ENCODE measurements at regions not wholly inside any gene's neighbourhood (a gene's known extent, or its start where the extent isn't known, plus 50 kb on each side); places are given as distances from the start of the nearest gene placed in this dataset.

- H3K4me2 ChIP-seq (ENCODE audit: low read depth, low read length) = no peak overlapping the region
- no peaks in the 10 kb centered on the region for H3K9me3 ChIP-seq (replicated peaks; ENCODE audit: insufficient read depth, low read length)
- H3K27ac ChIP-seq (ENCODE audit: low read length) = no peak overlapping the region
- no peak overlapping the region for H3K4me3 ChIP-seq (ENCODE audit: low read length)
- no peak for DNase-seq
- H4K20me1 ChIP-seq (ENCODE audit: insufficient read depth, low read length) = no peaks in the 10 kb centered on the region
- TF ChIP-seq EZH2 (optimal IDR thresholded peaks at IDR 0.05; ENCODE audit: low read depth, low read length) (no peak), CTCF (IDR thresholded peaks at IDR 0.05; ENCODE audit: low read length) (no peak), EZH2phosphoT487 (IDR thresholded peaks at IDR 0.05; ENCODE audit: low read length) (no peak)
- H3K9me2 ChIP-seq (replicated peaks; ENCODE audit: insufficient read depth, low read length) = no peaks in the 10 kb centered on the region
- no peaks in the 10 kb centered on the region for H3F3A ChIP-seq (ENCODE audit: insufficient read depth, low read length)
- no peaks in the 10 kb centered on the region for H3K36me3 ChIP-seq (replicated peaks; ENCODE audit: insufficient read depth, low read length)
- H3K79me2 ChIP-seq (ENCODE audit: low read length) = no peaks in the 10 kb centered on the region
- no peak overlapping the region for H2AFZ ChIP-seq (ENCODE audit: low read length)
- H3K9ac ChIP-seq (ENCODE audit: low read length) = no peak overlapping the region
- H3K27me3 ChIP-seq (replicated peaks; ENCODE audit: insufficient read depth, low read length) = peaks cover 98% of the 10 kb centered on the region
- H3K4me1 ChIP-seq (ENCODE audit: low read length) = no peaks in the 10 kb centered on the region
Observed at GRCh38 chr4:3703677-3704521, 62.3 kb upstream of the ADRA2C start.

DNA sequence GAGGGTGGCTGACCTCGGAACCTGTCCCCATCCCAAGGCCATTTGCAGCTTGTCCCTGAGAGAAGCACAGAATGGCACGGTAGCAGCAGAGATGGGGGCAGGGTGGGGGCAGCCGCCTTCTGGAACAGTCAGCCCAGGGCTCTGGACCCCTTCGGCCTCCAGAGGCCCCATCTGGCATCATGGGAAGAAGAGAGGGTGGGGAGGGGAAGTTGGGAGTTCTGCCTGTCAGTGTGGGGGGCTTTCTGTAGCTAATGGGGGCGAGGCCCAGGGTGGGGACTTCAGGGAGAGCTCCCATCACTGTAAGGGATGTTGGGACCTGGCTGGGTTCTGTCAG is 62.9 kb upstream of the ADRA2C start:
- H3K79me2 ChIP-seq (ENCODE audit: low read length) = no peaks in the 10 kb centered on the region
- no peaks in the 10 kb centered on the region for H4K20me1 ChIP-seq (ENCODE audit: insufficient read depth, low read length)
- no peak overlapping the region for H2AFZ ChIP-seq (ENCODE audit: low read length)
- no peaks in the 10 kb centered on the region for H3K9me3 ChIP-seq (replicated peaks; ENCODE audit: insufficient read depth, low read length)
- no peaks in the 10 kb centered on the region for H3F3A ChIP-seq (ENCODE audit: insufficient read depth, low read length)
- no peak for DNase-seq
- TF ChIP-seq EZH2phosphoT487 (IDR thresholded peaks at IDR 0.05; ENCODE audit: low read length) (no peak), CTCF (IDR thresholded peaks at IDR 0.05; ENCODE audit: low read length) (no peak), EZH2 (optimal IDR thresholded peaks at IDR 0.05; ENCODE audit: low read depth, low read length) (no peak)
- H3K27ac ChIP-seq (ENCODE audit: low read length) = no peak overlapping the region
- no peak overlapping the region for H3K9ac ChIP-seq (ENCODE audit: low read length)
- no peaks in the 10 kb centered on the region for H3K4me1 ChIP-seq (ENCODE audit: low read length)
- H3K4me3 ChIP-seq (ENCODE audit: low read length) = no peak overlapping the region
- H3K9me2 ChIP-seq (replicated peaks; ENCODE audit: insufficient read depth, low read length) = no peaks in the 10 kb centered on the region
- no peak overlapping the region for H3K4me2 ChIP-seq (ENCODE audit: low read depth, low read length)
- H3K36me3 ChIP-seq (replicated peaks; ENCODE audit: insufficient read depth, low read length) = no peaks in the 10 kb centered on the region
- peaks cover 98% of the 10 kb centered on the region for H3K27me3 ChIP-seq (replicated peaks; ENCODE audit: insufficient read depth, low read length)

DNA sequence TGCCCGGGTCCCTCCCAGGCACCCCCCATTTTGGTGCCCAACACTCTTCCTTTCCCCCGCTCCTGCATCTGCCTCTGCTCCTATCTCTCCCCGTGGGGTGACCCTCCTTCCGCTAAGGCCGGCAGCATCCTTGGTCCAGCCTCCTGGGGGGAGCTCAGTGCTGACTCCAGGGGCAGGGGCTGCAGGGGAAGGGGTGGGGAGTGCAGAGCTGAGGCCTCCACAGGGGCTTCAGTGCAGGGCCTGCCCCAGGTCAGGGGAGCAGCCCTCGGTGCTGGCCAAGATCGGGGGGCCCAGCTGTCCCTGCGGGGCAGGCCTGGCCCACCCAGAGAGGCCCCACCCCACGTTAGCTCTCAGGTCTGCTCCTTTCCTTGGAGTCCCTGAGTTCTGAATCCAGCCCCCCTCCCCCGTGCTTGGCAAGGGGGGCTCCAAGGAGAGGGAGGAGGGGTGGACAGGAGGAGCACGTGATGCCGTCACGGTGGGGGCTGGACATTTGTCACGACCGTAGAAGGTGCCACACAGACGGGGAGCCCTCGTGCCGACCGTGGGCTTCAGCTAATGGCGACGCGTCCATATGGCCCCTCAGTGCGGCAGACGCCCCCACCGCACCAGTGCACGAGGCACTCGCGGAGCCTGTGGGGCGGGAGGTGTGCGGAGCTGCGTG is 63.5 kb upstream of the ADRA2C start:
- H3K9ac ChIP-seq (ENCODE audit: low read length) = no peak overlapping the region
- no peaks in the 10 kb centered on the region for H3F3A ChIP-seq (ENCODE audit: insufficient read depth, low read length)
- H3K9me2 ChIP-seq (replicated peaks; ENCODE audit: insufficient read depth, low read length) = no peaks in the 10 kb centered on the region
- no peaks in the 10 kb centered on the region for H4K20me1 ChIP-seq (ENCODE audit: insufficient read depth, low read length)
- DNase-seq = no peak
- no peaks in the 10 kb centered on the region for H3K36me3 ChIP-seq (replicated peaks; ENCODE audit: insufficient read depth, low read length)
- H3K27me3 ChIP-seq (replicated peaks; ENCODE audit: insufficient read depth, low read length) = peaks cover 98% of the 10 kb centered on the region
- no peak overlapping the region for H3K4me2 ChIP-seq (ENCODE audit: low read depth, low read length)
- H3K9me3 ChIP-seq (replicated peaks; ENCODE audit: insufficient read depth, low read length) = no peaks in the 10 kb centered on the region
- no peak overlapping the region for H2AFZ ChIP-seq (ENCODE audit: low read length)
- H3K27ac ChIP-seq (ENCODE audit: low read length) = no peak overlapping the region
- no peak overlapping the region for H3K4me3 ChIP-seq (ENCODE audit: low read length)
- H3K4me1 ChIP-seq (ENCODE audit: low read length) = no peaks in the 10 kb centered on the region
- TF ChIP-seq CTCF (IDR thresholded peaks at IDR 0.05; ENCODE audit: low read length) = no peak
- no peak for TF ChIP-seq EZH2 (optimal IDR thresholded peaks at IDR 0.05; ENCODE audit: low read depth, low read length)
- TF ChIP-seq EZH2phosphoT487 (IDR thresholded peaks at IDR 0.05; ENCODE audit: low read length) = no peak
- H3K79me2 ChIP-seq (ENCODE audit: low read length) = no peaks in the 10 kb centered on the region
